Neural crest cell (in vitro differentiated cells): ENCODE measurements at regions not wholly inside any gene's neighbourhood (a gene's known extent, or its start where the extent isn't known, plus 50 kb on each side); places are given as distances from the start of the nearest gene placed in this dataset.
"Not testable (repeated sequence)": the region's sequence is repeated elsewhere in the genome, so short reads cannot be mapped to it uniquely, and the experiment has no call there.

Experiments used
- DNase-seq: peaks from one replicate; pipeline ENCODE4 v3.0.0; 2021; ENCODE audit warnings: low read depth, mixed read lengths, low spot score
- H3K27ac Mint-ChIP-seq: one replicate; pipeline ENCODE4 v1.8.0; 2021; ENCODE audit warnings: mild to moderate bottlenecking, mixed read lengths; ENCODE audit not compliant: unreplicated experiment
- H3K27me3 Mint-ChIP-seq: 2 replicates; pipeline ENCODE4 v1.8.0; 2021; ENCODE audit warnings: low read depth, mild to moderate bottlenecking, mixed read lengths
- H3K36me3 Mint-ChIP-seq: 2 replicates; pipeline ENCODE4 v1.8.0; 2021; ENCODE audit warnings: low read depth, mild to moderate bottlenecking, mixed read lengths
- H3K4me1 Mint-ChIP-seq: 2 replicates; pipeline ENCODE4 v1.8.0; 2021; ENCODE audit warnings: mixed read lengths
- H3K4me3 Mint-ChIP-seq: one replicate; pipeline ENCODE4 v1.8.0; 2021; ENCODE audit warnings: mild to moderate bottlenecking, mixed read lengths
- H3K9me3 Mint-ChIP-seq: 2 replicates; pipeline ENCODE4 v1.8.0; 2021; ENCODE audit warnings: mixed read lengths
- TF ChIP-seq, protein P1 (sequence below): fragments of 200-600 bp; sonication (generic); conservative IDR thresholded peaks from 2 replicates; pipeline ENCODE4 v1.5.0; 2021; ENCODE audit warnings: antibody characterized with exemption, mild to moderate bottlenecking

DNA sequence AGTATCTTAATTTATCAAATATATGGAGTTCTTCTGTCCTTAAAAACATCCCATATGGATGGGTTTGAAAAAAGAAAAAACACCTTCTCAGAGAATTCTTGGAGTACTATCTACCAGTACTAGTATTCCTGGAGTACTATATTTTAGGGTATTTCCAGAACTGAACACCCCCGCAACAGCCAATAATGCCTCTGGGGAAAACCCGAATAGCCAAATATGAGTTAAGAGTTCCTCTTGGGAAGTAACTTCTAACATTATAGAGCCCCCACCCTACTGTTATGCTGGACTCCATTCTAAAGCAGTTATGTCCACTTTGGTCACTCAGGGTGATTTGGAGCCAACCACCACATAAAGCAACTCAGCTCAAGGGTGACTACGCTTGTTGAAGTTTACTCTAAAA, 115.0 kb upstream of the RASGEF1B start:
- H3K36me3 Mint-ChIP-seq, result no peaks in the 10 kb centered on the region
- H3K27ac Mint-ChIP-seq, result no peak overlapping the region
- H3K4me3 Mint-ChIP-seq, result no peak overlapping the region

DNA sequence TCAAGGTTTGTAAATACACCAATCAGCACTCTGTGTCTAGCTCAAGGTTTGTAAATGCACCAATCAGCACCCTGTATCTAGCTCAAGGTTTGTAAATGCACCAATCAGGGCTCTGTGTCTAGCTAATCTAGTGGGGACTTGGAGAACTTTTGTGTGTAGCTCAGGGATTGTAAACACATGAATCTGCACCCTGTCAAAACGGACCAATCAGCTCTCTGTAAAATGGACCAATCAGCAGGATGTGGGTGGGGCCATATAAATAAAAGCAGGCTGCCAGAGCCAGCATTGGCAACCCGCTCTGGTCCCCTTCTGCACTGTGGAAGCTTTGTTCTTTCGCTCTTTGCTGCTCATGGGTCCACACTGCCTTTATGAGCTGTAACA, 109.3 kb upstream of the RASGEF1B start:
- not testable (repeated sequence) for DNase-seq, H3K4me1 Mint-ChIP-seq, H3K4me3 Mint-ChIP-seq, H3K9me3 Mint-ChIP-seq, H3K36me3 Mint-ChIP-seq, H3K27ac Mint-ChIP-seq, H3K27me3 Mint-ChIP-seq

More for the DNA sequence above, 115.0 kb upstream of the RASGEF1B start:
- DNase-seq, result no peak
- Mint-ChIP-seq H3K9me3 (no peaks in the 10 kb centered on the region), H3K4me1 (no peaks in the 10 kb centered on the region), H3K27me3 (peaks cover 12% of the 10 kb centered on the region)
- TF ChIP-seq, protein P1, sequence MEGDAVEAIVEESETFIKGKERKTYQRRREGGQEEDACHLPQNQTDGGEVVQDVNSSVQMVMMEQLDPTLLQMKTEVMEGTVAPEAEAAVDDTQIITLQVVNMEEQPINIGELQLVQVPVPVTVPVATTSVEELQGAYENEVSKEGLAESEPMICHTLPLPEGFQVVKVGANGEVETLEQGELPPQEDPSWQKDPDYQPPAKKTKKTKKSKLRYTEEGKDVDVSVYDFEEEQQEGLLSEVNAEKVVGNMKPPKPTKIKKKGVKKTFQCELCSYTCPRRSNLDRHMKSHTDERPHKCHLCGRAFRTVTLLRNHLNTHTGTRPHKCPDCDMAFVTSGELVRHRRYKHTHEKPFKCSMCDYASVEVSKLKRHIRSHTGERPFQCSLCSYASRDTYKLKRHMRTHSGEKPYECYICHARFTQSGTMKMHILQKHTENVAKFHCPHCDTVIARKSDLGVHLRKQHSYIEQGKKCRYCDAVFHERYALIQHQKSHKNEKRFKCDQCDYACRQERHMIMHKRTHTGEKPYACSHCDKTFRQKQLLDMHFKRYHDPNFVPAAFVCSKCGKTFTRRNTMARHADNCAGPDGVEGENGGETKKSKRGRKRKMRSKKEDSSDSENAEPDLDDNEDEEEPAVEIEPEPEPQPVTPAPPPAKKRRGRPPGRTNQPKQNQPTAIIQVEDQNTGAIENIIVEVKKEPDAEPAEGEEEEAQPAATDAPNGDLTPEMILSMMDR, result no peak

DNA sequence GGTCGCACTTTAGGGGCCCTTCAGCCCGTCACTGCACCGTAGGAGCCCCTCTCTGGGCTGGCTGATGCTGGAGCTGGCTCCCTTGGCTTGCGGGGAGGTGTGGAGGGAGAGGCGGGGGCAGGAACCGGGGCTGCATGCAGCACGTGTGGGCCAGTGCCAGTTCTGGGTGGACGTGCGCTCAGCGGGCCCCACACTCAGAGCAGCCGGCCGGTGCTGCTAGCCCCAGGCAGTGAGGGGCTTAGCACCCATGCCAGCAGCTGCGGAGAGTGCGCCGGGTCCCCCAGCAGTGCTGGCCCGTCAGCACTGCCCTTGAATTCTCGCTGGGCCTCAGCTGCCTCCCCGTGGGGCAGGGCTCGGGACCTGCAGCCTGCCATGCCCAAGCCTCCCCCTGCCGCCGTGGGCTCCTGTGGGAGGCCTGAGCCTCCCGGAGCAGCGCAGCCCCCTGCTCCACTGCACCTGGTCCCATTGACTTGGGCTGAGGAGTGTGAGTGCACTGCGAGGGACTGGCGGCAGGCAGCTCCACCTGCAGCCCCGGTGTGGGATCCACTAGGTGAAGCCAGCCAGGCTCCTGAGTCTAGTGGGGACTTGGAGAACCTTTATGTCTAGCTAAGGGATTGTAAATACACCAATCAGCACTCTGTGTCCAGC, 108.8 kb upstream of the RASGEF1B start:
- peaks cover 3% of the 10 kb centered on the region for H3K9me3 Mint-ChIP-seq
- H3K36me3 Mint-ChIP-seq, result no peaks in the 10 kb centered on the region
- H3K4me1 Mint-ChIP-seq, result no peaks in the 10 kb centered on the region
- DNase-seq, result no peak
- peaks cover 3% of the 10 kb centered on the region for H3K27me3 Mint-ChIP-seq
- H3K4me3 Mint-ChIP-seq, result no peak overlapping the region
- TF ChIP-seq, protein P1, result no peak
- no peak overlapping the region for H3K27ac Mint-ChIP-seq

DNA sequence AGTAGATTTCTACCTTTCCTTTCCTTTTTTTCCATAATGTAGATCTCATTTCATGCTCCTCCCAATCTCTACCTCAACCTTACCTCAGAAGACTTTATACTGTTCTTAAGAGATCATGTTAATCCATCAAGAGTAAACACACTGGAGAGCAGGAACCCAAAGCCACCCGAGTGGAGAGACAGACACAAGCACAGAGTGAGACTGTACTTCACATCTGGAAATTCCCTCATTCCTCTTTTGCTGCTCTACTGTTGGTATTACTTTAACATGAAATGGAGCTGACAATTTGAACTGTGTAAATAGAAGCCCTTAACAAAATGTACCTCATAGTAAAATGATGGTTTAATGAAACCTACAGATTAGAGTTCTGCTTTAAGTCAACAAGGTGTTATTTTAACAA, 105.7 kb upstream of the RASGEF1B start:
- Mint-ChIP-seq H3K27ac (no peak overlapping the region), H3K4me1 (no peaks in the 10 kb centered on the region)

DNA sequence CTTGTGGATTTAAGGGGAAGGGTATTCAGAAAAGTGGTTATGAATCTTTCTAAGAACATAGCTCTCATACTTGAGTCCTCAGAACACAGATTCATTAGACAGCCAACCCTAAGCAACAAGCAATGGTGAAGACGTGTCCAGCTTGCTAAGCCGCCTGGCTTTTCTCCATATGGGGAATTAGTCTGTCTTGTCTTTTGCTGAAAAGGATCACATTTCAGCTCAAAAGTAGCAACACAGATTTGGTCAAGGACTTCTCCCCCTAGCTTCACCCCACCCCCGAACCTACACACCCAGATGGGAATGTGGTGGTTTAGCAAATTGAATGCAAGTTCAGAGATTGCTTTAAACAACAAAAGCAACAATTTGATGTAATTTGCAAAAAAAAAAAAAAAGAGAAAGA, 103.3 kb upstream of the RASGEF1B start:
- no peaks in the 10 kb centered on the region for H3K4me1 Mint-ChIP-seq
- no peak overlapping the region for H3K4me3 Mint-ChIP-seq
- peaks cover 3% of the 10 kb centered on the region for H3K9me3 Mint-ChIP-seq
- TF ChIP-seq, protein P1, result no peak
- no peak overlapping the region for H3K27ac Mint-ChIP-seq
- H3K36me3 Mint-ChIP-seq, result no peaks in the 10 kb centered on the region
- DNase-seq, result no peak
- peaks cover 3% of the 10 kb centered on the region for H3K27me3 Mint-ChIP-seq

More for the DNA sequence above, 105.7 kb upstream of the RASGEF1B start:
- DNase-seq, result no peak
- peaks cover 3% of the 10 kb centered on the region for H3K27me3 Mint-ChIP-seq
- H3K4me3 Mint-ChIP-seq, result no peak overlapping the region
- H3K36me3 Mint-ChIP-seq, result no peaks in the 10 kb centered on the region
- peaks cover 3% of the 10 kb centered on the region for H3K9me3 Mint-ChIP-seq
- TF ChIP-seq, protein P1, result no peak

DNA sequence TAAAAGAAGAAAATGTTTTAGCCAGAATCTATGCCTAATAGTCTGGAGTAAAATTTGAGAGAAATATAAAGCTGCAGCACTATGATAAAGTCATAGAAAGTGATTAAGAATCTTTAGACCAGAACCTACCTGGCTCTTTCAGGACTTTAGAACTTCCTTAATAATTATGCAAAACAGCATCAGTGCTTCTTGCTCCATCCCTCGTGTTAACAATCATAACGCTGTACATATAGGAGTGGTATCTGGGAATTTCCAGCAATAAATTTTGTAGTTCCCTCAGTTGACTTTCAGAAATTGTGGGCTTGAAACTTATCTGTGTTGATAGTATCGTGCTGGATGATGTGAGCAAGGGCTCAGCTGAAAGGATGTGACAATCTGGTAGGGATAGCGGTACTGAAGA, 102.1 kb upstream of the RASGEF1B start:
- H3K9me3 Mint-ChIP-seq, result no peaks in the 10 kb centered on the region
- no peak overlapping the region for H3K27ac Mint-ChIP-seq
- no peak overlapping the region for H3K4me3 Mint-ChIP-seq
- H3K4me1 Mint-ChIP-seq, result no peaks in the 10 kb centered on the region
- H3K27me3 Mint-ChIP-seq, result peaks cover 3% of the 10 kb centered on the region
- TF ChIP-seq, protein P1, result no peak
- DNase-seq, result no peak
- H3K36me3 Mint-ChIP-seq, result no peaks in the 10 kb centered on the region
